Suprapubic skin (tissue), 4 donors: ENCODE measurements at regions not wholly inside any gene's neighbourhood (a gene's known extent, or its start where the extent isn't known, plus 50 kb on each side); places are given as distances from the start of the nearest gene placed in this dataset.

Experiments used
- DNase-seq, 2 donors: peaks; one replicate each; pipeline ENCODE4 v3.0.0-alpha.2; 2019; ENCODE audit warnings: low spot score in 2 of 2
- H3K27ac ChIP-seq: fragments of 200-600 bp; sonication (generic); one replicate; pipeline ENCODE4 v1.5.1; 2019
- H3K27me3 ChIP-seq: fragments of 200-600 bp; sonication (generic); one replicate; pipeline ENCODE4 v1.5.1; 2019
- H3K36me3 ChIP-seq: fragments of 200-600 bp; sonication (generic); one replicate; pipeline ENCODE4 v1.5.1; 2019
- H3K4me1 ChIP-seq: fragments of 200-600 bp; sonication (generic); one replicate; pipeline ENCODE4 v1.5.1; 2019
- H3K4me3 ChIP-seq: fragments of 200-600 bp; sonication (generic); one replicate; pipeline ENCODE4 v1.5.1; 2019; ENCODE audit warnings: mild to moderate bottlenecking
- H3K9me3 ChIP-seq: fragments of 200-600 bp; sonication (generic); one replicate; pipeline ENCODE4 v1.5.1; 2019
- EP300 ChIP-seq: sonication (generic); formaldehyde crosslinking; IDR thresholded peaks from one replicate; pipeline ENCODE4 v1.6.1; 2017; ENCODE audit warnings: antibody characterized with exemption
- POLR2A ChIP-seq, 2 donors: fragments of 450-650 bp; IDR thresholded peaks; one replicate each; pipeline ENCODE4 v1.6.1; 2017; ENCODE audit warnings: antibody characterized with exemption in 2 of 2, mild to moderate bottlenecking in 2 of 2, moderate library complexity in 2 of 2
- POLR2AphosphoS5 ChIP-seq, 3 donors: sonication (generic); formaldehyde crosslinking; IDR thresholded peaks; one replicate each; pipeline ENCODE4 v1.6.1; 2017; ENCODE audit warnings: antibody characterized with exemption in 3 of 3
- WGBS: methylation state at CpG from one replicate; pipeline ENCODE4 v1.1.5; 2018; 5-methylcytosine and 5-hydroxymethylcytosine counted together
- TF ChIP-seq, protein P1 (sequence below), 2 donors: fragments of 200-600 bp in 1 of 2; fragments of 450-650 bp in 1 of 2; sonication (generic) in 1 of 2; IDR thresholded peaks; one replicate each; pipeline ENCODE4 v1.5.1; 2016 to 2019; ENCODE audit warnings: antibody characterized with exemption in 2 of 2, mild to moderate bottlenecking in 1 of 2, moderate library complexity in 1 of 2

DNA sequence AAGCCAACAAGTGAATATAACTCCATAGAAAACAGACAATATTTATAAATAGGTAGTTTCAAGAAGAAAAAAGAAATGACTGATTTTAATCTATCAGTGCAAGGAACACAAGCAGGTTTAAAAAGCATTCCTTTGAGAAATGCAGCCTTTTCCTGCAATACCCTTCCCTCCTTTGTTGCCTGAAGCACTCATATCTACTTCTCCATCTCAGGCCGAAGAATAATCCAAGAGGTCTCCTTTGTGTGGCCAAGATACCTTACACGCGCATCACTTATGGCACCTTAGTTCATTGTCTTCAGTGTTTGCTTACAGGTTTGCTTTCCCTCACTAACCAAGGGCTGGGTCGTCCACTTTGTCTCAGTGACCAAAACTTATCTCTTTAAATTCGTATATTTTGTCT is 93.0 kb downstream of the MAIP1 start:
- Histone ChIP-seq H3K4me1 (no peaks in the 10 kb centered on the region), H3K27me3 (no peaks in the 10 kb centered on the region), H3K4me3 (no peak overlapping the region), H3K9me3 (peaks cover 7% of the 10 kb centered on the region), H3K27ac (no peak overlapping the region), H3K36me3 (no peaks in the 10 kb centered on the region)
- TF ChIP-seq POLR2A (IDR thresholded peaks at IDR 0.05) (no peak), EP300 (no peak), POLR2AphosphoS5 (IDR thresholded peaks at IDR 0.05) (no peak)
- TF ChIP-seq, protein P1, sequence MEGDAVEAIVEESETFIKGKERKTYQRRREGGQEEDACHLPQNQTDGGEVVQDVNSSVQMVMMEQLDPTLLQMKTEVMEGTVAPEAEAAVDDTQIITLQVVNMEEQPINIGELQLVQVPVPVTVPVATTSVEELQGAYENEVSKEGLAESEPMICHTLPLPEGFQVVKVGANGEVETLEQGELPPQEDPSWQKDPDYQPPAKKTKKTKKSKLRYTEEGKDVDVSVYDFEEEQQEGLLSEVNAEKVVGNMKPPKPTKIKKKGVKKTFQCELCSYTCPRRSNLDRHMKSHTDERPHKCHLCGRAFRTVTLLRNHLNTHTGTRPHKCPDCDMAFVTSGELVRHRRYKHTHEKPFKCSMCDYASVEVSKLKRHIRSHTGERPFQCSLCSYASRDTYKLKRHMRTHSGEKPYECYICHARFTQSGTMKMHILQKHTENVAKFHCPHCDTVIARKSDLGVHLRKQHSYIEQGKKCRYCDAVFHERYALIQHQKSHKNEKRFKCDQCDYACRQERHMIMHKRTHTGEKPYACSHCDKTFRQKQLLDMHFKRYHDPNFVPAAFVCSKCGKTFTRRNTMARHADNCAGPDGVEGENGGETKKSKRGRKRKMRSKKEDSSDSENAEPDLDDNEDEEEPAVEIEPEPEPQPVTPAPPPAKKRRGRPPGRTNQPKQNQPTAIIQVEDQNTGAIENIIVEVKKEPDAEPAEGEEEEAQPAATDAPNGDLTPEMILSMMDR (IDR thresholded peaks at IDR 0.05) = no peak
- no peak for DNase-seq
- WGBS = 83% methylated on average over 5 of the region's 5 CpGs

DNA sequence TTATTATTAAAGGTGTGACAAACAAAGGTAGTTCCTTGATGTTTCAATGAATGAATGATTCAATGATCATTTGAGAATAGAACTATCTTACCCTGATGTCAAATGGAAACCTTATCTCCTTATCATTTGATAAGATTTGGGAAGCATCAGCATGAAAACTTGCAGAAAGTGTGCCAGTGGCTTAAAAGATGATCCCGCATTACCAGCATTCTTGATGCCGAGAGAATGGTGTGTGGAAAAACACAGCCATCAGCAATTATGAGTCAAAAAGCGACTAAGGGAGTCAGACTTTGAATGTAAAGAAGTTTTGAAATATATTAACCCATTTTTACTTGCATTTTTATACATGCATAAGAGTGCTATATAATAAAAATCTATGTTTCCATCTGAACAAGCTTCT is 93.7 kb downstream of the MAIP1 start:
- Histone ChIP-seq H3K27me3 (no peaks in the 10 kb centered on the region), H3K27ac (no peak overlapping the region), H3K36me3 (no peaks in the 10 kb centered on the region), H3K9me3 (peaks cover 7% of the 10 kb centered on the region), H3K4me3 (no peak overlapping the region), H3K4me1 (no peaks in the 10 kb centered on the region)
- 82% methylated on average over 3 of the region's 3 CpGs for WGBS
- no peak for DNase-seq
- TF ChIP-seq, protein P1 (IDR thresholded peaks at IDR 0.05) = no peak
- TF ChIP-seq POLR2AphosphoS5 (IDR thresholded peaks at IDR 0.05) (no peak), POLR2A (IDR thresholded peaks at IDR 0.05) (no peak), EP300 (no peak)

DNA sequence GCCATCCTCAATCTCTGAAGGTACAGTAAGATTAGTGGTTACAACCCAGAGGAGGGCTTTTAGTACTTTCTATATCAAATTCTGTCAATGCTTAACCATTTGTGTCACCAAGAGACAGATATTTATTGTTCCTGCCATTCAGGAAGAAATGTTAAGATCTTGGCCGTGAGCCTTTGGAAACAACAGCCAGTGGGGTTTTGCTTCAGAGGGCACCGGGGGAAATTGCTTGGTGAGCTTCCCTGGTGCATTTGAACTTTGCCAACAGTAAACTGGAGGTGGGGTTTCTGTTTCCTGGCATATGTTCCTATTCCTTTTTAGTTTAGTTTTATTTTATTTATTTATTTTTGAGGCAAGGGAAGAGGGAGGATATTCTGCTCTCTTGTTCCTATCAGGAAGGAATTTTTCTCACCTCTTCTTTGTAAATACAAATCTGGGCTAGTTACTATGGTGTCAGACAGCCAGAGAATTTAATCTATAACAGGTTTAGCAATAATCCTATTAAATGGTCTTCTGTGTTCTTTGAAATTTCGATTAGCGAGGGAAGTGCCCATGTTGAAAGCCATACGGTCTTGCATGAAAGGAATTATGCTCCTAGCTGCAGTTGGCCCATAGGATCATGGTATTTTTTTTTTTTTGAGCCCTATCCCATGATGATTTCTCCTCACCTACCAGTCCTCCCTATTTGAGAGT is 95.7 kb downstream of the MAIP1 start:
- DNase-seq = no peak
- Histone ChIP-seq H3K27me3 (peaks cover 3% of the 10 kb centered on the region), H3K4me1 (no peaks in the 10 kb centered on the region), H3K9me3 (peaks cover 3% of the 10 kb centered on the region), H3K36me3 (no peaks in the 10 kb centered on the region), H3K4me3 (no peak overlapping the region), H3K27ac (no peak overlapping the region)
- TF ChIP-seq EP300 = no peak
- no peak for TF ChIP-seq POLR2AphosphoS5 (IDR thresholded peaks at IDR 0.05)
- no peak for TF ChIP-seq POLR2A (IDR thresholded peaks at IDR 0.05)
- TF ChIP-seq, protein P1 (IDR thresholded peaks at IDR 0.05) = no peak
- WGBS = 70% methylated on average over 5 of the region's 5 CpGs

GRCh38 chr2:200051611-200051945 is 96.2 kb downstream of the MAIP1 start:
- DNase-seq = no peak
- Histone ChIP-seq H3K27me3 (peaks cover 3% of the 10 kb centered on the region), H3K27ac (no peak overlapping the region), H3K4me1 (no peaks in the 10 kb centered on the region), H3K4me3 (no peak overlapping the region), H3K9me3 (no peaks in the 10 kb centered on the region), H3K36me3 (no peaks in the 10 kb centered on the region)
- TF ChIP-seq EP300 (no peak), POLR2AphosphoS5 (IDR thresholded peaks at IDR 0.05) (no peak), POLR2A (IDR thresholded peaks at IDR 0.05) (no peak)
- TF ChIP-seq, protein P1 (IDR thresholded peaks at IDR 0.05) = no peak
- WGBS = 66% methylated on average over 2 of the region's 2 CpGs

GRCh38 chr2:200052627-200053026 is 97.2 kb downstream of the MAIP1 start:
- TF ChIP-seq, protein P1 (IDR thresholded peaks at IDR 0.05) = no peak
- no peak for TF ChIP-seq EP300
- no peak for TF ChIP-seq POLR2A (IDR thresholded peaks at IDR 0.05)
- no peak for TF ChIP-seq POLR2AphosphoS5 (IDR thresholded peaks at IDR 0.05)
- WGBS = 76% methylated on average over 3 of the region's 3 CpGs
- peaks cover 3% of the 10 kb centered on the region for H3K27me3 ChIP-seq
- H3K4me3 ChIP-seq = no peak overlapping the region
- DNase-seq = no peak
- H3K27ac ChIP-seq = no peak overlapping the region
- no peaks in the 10 kb centered on the region for H3K9me3 ChIP-seq
- H3K4me1 ChIP-seq = no peaks in the 10 kb centered on the region
- H3K36me3 ChIP-seq = no peaks in the 10 kb centered on the region
